ENCODE measurements at regions not wholly inside any gene's neighbourhood (a gene's known extent, or its start where the extent isn't known, plus 50 kb on each side); places are given as distances from the start of the nearest gene placed in this dataset.

GRCh38 chrX:6313356-6313755, 84.7 kb upstream of the NLGN4X start:
- no peak for DNase-seq (ENCODE audit: low spot score)

- no peak for DNase-seq (ENCODE audit: low spot score)
These were observed 82.9 kb upstream of the NLGN4X start for GRCh38 chrX:6311540-6311939.

DNA sequence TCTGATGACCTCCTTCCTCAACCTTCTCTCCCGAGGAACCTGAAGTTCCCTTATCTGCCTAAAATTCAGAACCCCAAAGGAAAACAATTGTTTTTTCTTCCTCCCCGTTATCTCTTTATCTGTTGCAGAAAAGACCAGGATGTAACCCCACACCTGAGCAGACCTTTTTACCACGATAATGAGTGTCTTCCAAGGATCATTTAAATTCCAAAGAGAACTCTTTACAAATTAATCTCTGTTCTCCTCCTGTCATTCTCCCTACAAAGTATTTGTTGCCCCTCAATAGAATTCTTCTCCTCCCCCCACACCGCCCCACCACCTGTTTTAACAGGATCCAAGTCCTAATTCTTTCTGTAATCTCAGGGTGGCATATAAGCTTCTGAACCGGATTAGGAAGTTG, 78.5 kb upstream of the NLGN4X start:
- DNase-seq (ENCODE audit: low spot score): no peak

- no peak for DNase-seq (ENCODE audit: low spot score)
These were observed 71.1 kb upstream of the NLGN4X start for GRCh38 chrX:6299724-6300123.

- DNase-seq (ENCODE audit: low spot score): no peak
These were observed 65.0 kb upstream of the NLGN4X start for GRCh38 chrX:6293716-6294115.

GRCh38 chrX:6292599-6292998, 63.9 kb upstream of the NLGN4X start:
- DNase-seq (ENCODE audit: low spot score): peak; percentile 11

DNA sequence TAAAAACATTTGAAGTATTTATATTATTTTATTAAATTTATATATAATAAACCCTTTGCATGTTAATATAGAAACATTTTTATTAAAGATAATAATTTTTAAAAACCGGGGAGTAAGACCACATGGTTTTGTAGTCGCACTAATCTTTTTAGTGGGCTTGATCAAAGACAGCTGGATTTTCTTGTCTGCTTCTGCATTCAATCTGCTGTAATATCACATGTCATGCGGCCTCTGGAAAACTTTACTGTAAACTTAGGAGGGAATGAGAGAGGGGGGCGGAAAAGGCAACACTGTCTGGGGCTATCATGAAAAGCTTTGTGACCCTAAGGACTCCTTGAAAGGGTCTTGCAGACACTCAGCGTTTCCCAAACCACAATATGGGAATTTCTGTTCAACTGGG, 62.8 kb upstream of the NLGN4X start:
- DNase-seq (ENCODE audit: low spot score): no peak

DNA sequence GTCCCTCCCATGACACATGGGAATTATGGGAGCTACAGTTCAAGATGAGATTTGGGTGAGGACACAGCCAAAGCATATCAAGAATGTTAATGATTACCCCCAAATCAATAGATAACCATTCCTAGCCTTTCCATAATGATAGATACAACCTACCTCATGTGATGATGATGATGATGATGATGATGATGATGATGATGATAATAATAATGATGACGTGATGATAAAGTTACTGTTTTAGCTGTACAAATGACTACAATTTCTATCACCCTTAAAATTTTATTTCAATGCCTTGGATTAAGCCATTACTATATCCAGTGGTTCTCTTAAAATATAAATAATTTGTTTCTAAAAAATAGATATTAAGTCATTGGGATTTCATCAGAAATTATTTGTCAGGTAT, 55.2 kb upstream of the NLGN4X start:
- no peak for DNase-seq (ENCODE audit: low spot score)

- DNase-seq (ENCODE audit: low spot score): no peak
These were observed 50.7 kb upstream of the NLGN4X start for GRCh38 chrX:6279277-6279909.
